Breast epithelium (tissue), 4 donors: ENCODE measurements at regions not wholly inside any gene's neighbourhood (a gene's known extent, or its start where the extent isn't known, plus 50 kb on each side); places are given as distances from the start of the nearest gene placed in this dataset.
"Not testable (repeated sequence)": the region's sequence is repeated elsewhere in the genome, so short reads cannot be mapped to it uniquely, and the experiment has no call there.

Experiments used
- DNase-seq, 2 donors: peaks; one replicate each; pipeline ENCODE4 v3.0.0-alpha.2; 2019; ENCODE audit warnings: low spot score in 2 of 2
- H3K27ac ChIP-seq, 2 donors: fragments of 200-600 bp; sonication (generic) in 1 of 2; one replicate each; pipeline ENCODE4 v1.5.1; 2016 to 2019; ENCODE audit warnings: mild to moderate bottlenecking in 1 of 2
- H3K27me3 ChIP-seq, 2 donors: fragments of 200-600 bp; sonication (generic) in 1 of 2; one replicate each; pipeline versions ENCODE4 v1.5.1 to v1.6.0; 2017 to 2019; ENCODE audit warnings: control low read depth in 1 of 2, mild to moderate bottlenecking in 1 of 2
- H3K36me3 ChIP-seq: fragments of 200-600 bp; one replicate; pipeline ENCODE4 v1.5.1; 2019
- H3K4me1 ChIP-seq, 2 donors: fragments of 200-600 bp; sonication (generic); one replicate each; pipeline ENCODE4 v1.5.1; 2016 to 2019; ENCODE audit warnings: control low read depth in 1 of 2
- H3K4me3 ChIP-seq, 3 donors: fragments of 200-600 bp; sonication (generic); 1 replicate in 2 of 3; 2 replicates in 1 of 3; pipeline ENCODE4 v1.5.1; 2016 to 2019; ENCODE audit warnings: mild to moderate bottlenecking in 3 of 3, moderate library complexity in 2 of 3
- H3K9me3 ChIP-seq, 2 donors: fragments of 200-600 bp; sonication (generic) in 1 of 2; one replicate each; pipeline ENCODE4 v1.5.1; 2016 to 2019; ENCODE audit warnings: control low read depth in 1 of 2
- intact Hi-C: fragments of 100-400 bp; cut with DNase I; formaldehyde crosslinking; loops from one replicate; pipeline ENCODE4 v1.15.1; 2023; ENCODE audit warnings: low total_unique reads

GRCh38 chr7:32747443-32748148 is 144.0 kb downstream of the KBTBD2 start:
- not testable (repeated sequence) for H3K27me3 ChIP-seq, H3K4me1 ChIP-seq, H3K9me3 ChIP-seq, H3K36me3 ChIP-seq, H3K27ac ChIP-seq, DNase-seq, H3K4me3 ChIP-seq
- intact Hi-C loops = loop anchor here (10.0 kb wide), 1 partner anchor 1953 kb away; no protein-coding TSS in a partner anchor

- H3K27ac ChIP-seq, H3K9me3 ChIP-seq, H3K4me1 ChIP-seq, H3K4me3 ChIP-seq, H3K27me3 ChIP-seq, H3K36me3 ChIP-seq, DNase-seq: not testable (repeated sequence)
- intact Hi-C loops = loop anchor here (10.0 kb wide), 1 partner anchor 1947 kb away; no protein-coding TSS in a partner anchor
Measured at GRCh38 chr7:32741853-32742476, 149.6 kb downstream of the KBTBD2 start.

GRCh38 chr7:32739749-32740148 is 151.8 kb downstream of the KBTBD2 start:
- H3K27me3 ChIP-seq, H3K36me3 ChIP-seq, H3K9me3 ChIP-seq, H3K27ac ChIP-seq, H3K4me3 ChIP-seq, DNase-seq, H3K4me1 ChIP-seq: not testable (repeated sequence)
- intact Hi-C loops = loop anchor here (10.0 kb wide), 1 partner anchor 1945 kb away; no protein-coding TSS in a partner anchor

- DNase-seq, H3K9me3 ChIP-seq, H3K36me3 ChIP-seq, H3K27me3 ChIP-seq, H3K4me3 ChIP-seq, intact Hi-C loops, H3K4me1 ChIP-seq, H3K27ac ChIP-seq: not testable (repeated sequence)
Measured at GRCh38 chr7:32738390-32738789, 153.2 kb downstream of the KBTBD2 start.

GRCh38 chr7:32732767-32733166 is 158.8 kb downstream of the KBTBD2 start:
- H3K4me1 ChIP-seq, DNase-seq, H3K36me3 ChIP-seq, H3K4me3 ChIP-seq, intact Hi-C loops, H3K9me3 ChIP-seq, H3K27ac ChIP-seq, H3K27me3 ChIP-seq: not testable (repeated sequence)

GRCh38 chr7:32729335-32729675 is 162.3 kb downstream of the KBTBD2 start:
- intact Hi-C loops, H3K27me3 ChIP-seq: not testable (repeated sequence)

GRCh38 chr7:32728412-32729334 is 162.9 kb downstream of the KBTBD2 start:
- peak overlapping the region; percentile 93 to 98 for H3K27ac ChIP-seq
- H3K27me3 ChIP-seq, H3K4me1 ChIP-seq, intact Hi-C loops, H3K9me3 ChIP-seq, H3K36me3 ChIP-seq: not testable (repeated sequence)
- H3K4me3 ChIP-seq = peak overlapping the region; percentile 67 to 79 (median 77)
- peak; percentile 37 to 64 for DNase-seq

More at GRCh38 chr7:32729335-32729675, 162.3 kb downstream of the KBTBD2 start:
- not testable (repeated sequence) for H3K27ac ChIP-seq, H3K4me1 ChIP-seq, H3K36me3 ChIP-seq, H3K9me3 ChIP-seq, DNase-seq
- peak overlapping the region in 2 of 3 donors; percentile 77 to 79 for H3K4me3 ChIP-seq

- intact Hi-C loops, DNase-seq, H3K4me1 ChIP-seq, H3K27me3 ChIP-seq, H3K9me3 ChIP-seq, H3K36me3 ChIP-seq: not testable (repeated sequence)
- H3K4me3 ChIP-seq = peak overlapping the region; percentile 67 to 79 (median 77)
- peak overlapping the region; percentile 93 to 98 for H3K27ac ChIP-seq
Measured at GRCh38 chr7:32727483-32728411, 163.8 kb downstream of the KBTBD2 start.

GRCh38 chr7:32722837-32723236 is 168.7 kb downstream of the KBTBD2 start:
- H3K4me3 ChIP-seq, H3K27ac ChIP-seq, H3K36me3 ChIP-seq, H3K4me1 ChIP-seq, H3K27me3 ChIP-seq, DNase-seq, H3K9me3 ChIP-seq, intact Hi-C loops: not testable (repeated sequence)
